Panc1 (cell line): ENCODE measurements at regions not wholly inside any gene's neighbourhood (a gene's known extent, or its start where the extent isn't known, plus 50 kb on each side); places are given as distances from the start of the nearest gene placed in this dataset.

Source experiments
- POLR2AphosphoS5 ChIP-seq: IDR thresholded peaks from 2 replicates; pipeline ENCODE4 v1.6.1; 2012; ENCODE audit warnings: mild to moderate bottlenecking, low read depth, low read length, moderate library complexity
- TF ChIP-seq, protein P1 (sequence below): fragments of 450-650 bp; IDR thresholded peaks from 2 replicates; pipeline ENCODE4 v1.5.1; 2017; ENCODE audit warnings: mild to moderate bottlenecking

DNA sequence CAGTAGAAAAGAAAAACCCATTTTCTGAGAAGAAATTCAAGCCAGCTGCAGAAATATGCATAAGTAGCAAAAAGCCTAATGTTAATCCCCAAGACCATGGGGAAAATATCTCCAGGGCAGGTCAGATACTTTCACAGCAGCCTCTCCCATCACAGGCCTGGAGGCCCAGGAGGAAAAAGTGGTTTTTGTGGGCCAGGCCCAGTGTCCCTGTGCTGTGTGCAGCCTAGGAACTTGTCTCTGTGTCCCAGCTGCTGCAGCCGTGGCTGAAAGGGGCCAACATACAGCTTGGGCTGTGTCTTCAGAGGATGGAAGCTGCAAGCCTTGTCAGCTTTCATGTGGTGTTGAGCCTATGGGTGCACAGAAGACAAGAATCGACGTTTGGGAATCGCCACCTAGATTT, 581.0 kb downstream of the C4orf33 start:
- TF ChIP-seq, protein P1, sequence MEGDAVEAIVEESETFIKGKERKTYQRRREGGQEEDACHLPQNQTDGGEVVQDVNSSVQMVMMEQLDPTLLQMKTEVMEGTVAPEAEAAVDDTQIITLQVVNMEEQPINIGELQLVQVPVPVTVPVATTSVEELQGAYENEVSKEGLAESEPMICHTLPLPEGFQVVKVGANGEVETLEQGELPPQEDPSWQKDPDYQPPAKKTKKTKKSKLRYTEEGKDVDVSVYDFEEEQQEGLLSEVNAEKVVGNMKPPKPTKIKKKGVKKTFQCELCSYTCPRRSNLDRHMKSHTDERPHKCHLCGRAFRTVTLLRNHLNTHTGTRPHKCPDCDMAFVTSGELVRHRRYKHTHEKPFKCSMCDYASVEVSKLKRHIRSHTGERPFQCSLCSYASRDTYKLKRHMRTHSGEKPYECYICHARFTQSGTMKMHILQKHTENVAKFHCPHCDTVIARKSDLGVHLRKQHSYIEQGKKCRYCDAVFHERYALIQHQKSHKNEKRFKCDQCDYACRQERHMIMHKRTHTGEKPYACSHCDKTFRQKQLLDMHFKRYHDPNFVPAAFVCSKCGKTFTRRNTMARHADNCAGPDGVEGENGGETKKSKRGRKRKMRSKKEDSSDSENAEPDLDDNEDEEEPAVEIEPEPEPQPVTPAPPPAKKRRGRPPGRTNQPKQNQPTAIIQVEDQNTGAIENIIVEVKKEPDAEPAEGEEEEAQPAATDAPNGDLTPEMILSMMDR = no peak
- no peak for TF ChIP-seq POLR2AphosphoS5
